Endodermal cell (in vitro differentiated cells): ENCODE measurements at regions not wholly inside any gene's neighbourhood (a gene's known extent, or its start where the extent isn't known, plus 50 kb on each side); places are given as distances from the start of the nearest gene placed in this dataset.

Experiments
- DNase-seq: peaks from one replicate; pipeline ENCODE4 v3.0.0-alpha.2; 2017
- H3K27ac ChIP-seq: 2 replicates; pipeline ENCODE4 v1.5.1; 2013; ENCODE audit warnings: mild to moderate bottlenecking, low read depth, low read length, moderate library complexity
- H3K27me3 ChIP-seq: 2 replicates; pipeline ENCODE4 v1.6.1; 2013; ENCODE audit warnings: mild to moderate bottlenecking, low read length, moderate library complexity; ENCODE audit not compliant: insufficient read depth, control insufficient read depth, poor library complexity, severe bottlenecking
- H3K36me3 ChIP-seq: 2 replicates; pipeline ENCODE4 v1.7.0; 2013; ENCODE audit warnings: mild to moderate bottlenecking, low read length, moderate library complexity; ENCODE audit not compliant: control insufficient read depth, insufficient read depth
- H3K4me1 ChIP-seq: one replicate; pipeline ENCODE4 v1.7.0; 2013; ENCODE audit warnings: low read length; ENCODE audit not compliant: control insufficient read depth, insufficient read depth
- H3K4me3 ChIP-seq: 2 replicates; pipeline ENCODE4 v1.5.1; 2013; ENCODE audit warnings: mild to moderate bottlenecking, low read length, moderate library complexity
- H3K9ac ChIP-seq: 2 replicates; pipeline ENCODE4 v1.6.1; 2013; ENCODE audit warnings: mild to moderate bottlenecking, low read length, moderate library complexity; ENCODE audit not compliant: poor library complexity, severe bottlenecking; ENCODE audit errors: extremely low read depth
- H3K9me3 ChIP-seq: 2 replicates; pipeline ENCODE4 v1.6.1; 2013; ENCODE audit warnings: mild to moderate bottlenecking, low read length, moderate library complexity; ENCODE audit not compliant: control insufficient read depth
- H3K27ac Mint-ChIP-seq: 2 replicates; pipeline ENCODE4 v1.8.0; 2020; ENCODE audit warnings: mixed read lengths
- H3K27me3 Mint-ChIP-seq: 2 replicates; pipeline ENCODE4 v1.8.0; 2021; ENCODE audit warnings: mild to moderate bottlenecking, mixed read lengths; ENCODE audit not compliant: insufficient read depth
- H3K36me3 Mint-ChIP-seq: 2 replicates; pipeline ENCODE4 v1.8.0; 2020; ENCODE audit warnings: low read depth, mixed read lengths
- H3K4me1 Mint-ChIP-seq: 2 replicates; pipeline ENCODE4 v1.8.0; 2020; ENCODE audit warnings: mixed read lengths
- H3K4me3 Mint-ChIP-seq: 2 replicates; pipeline ENCODE4 v1.8.0; 2020; ENCODE audit warnings: mild to moderate bottlenecking, moderate library complexity, mixed read lengths
- H3K9me3 Mint-ChIP-seq: 2 replicates; pipeline ENCODE4 v1.8.0; 2020; ENCODE audit warnings: mild to moderate bottlenecking, mixed read lengths
- WGBS, 2 experiments: methylation state at CpG; one replicate each; pipeline versions ENCODE4 v1.1.5 to v1.1.7; 2013; ENCODE audit warnings: missing lambda C conversion rate in 2 of 2, mixed read lengths in 1 of 2; ENCODE audit not compliant: insufficient coverage in 1 of 2, insufficient read length in 1 of 2; 5-methylcytosine and 5-hydroxymethylcytosine counted together
- TF ChIP-seq, protein P1 (sequence below): fragments of 200-600 bp; sonication (generic); conservative IDR thresholded peaks from 2 replicates; pipeline ENCODE4 v1.5.0; 2021; ENCODE audit warnings: antibody characterized with exemption, mild to moderate bottlenecking

DNA sequence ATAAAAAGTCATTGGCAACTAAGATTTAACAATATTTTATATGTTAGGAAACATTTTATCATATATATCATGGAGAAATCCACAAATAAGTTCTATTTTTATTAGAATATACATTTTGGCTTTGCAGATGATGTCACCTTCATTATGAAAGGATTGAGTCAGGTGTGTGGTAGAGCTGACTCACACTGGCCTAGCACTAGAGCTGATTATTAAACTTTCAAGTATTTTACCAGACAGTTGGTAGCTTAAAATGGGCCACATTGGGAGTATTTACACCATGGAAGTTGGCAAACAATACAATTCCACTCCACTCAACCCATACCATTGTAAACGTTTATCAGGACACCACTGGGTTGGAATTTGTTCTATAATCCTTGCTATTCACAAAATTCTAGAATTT, 1036.6 kb downstream of the TRHDE start:
- peaks cover 18% of the 10 kb centered on the region for H3K9me3 ChIP-seq
- TF ChIP-seq, protein P1, sequence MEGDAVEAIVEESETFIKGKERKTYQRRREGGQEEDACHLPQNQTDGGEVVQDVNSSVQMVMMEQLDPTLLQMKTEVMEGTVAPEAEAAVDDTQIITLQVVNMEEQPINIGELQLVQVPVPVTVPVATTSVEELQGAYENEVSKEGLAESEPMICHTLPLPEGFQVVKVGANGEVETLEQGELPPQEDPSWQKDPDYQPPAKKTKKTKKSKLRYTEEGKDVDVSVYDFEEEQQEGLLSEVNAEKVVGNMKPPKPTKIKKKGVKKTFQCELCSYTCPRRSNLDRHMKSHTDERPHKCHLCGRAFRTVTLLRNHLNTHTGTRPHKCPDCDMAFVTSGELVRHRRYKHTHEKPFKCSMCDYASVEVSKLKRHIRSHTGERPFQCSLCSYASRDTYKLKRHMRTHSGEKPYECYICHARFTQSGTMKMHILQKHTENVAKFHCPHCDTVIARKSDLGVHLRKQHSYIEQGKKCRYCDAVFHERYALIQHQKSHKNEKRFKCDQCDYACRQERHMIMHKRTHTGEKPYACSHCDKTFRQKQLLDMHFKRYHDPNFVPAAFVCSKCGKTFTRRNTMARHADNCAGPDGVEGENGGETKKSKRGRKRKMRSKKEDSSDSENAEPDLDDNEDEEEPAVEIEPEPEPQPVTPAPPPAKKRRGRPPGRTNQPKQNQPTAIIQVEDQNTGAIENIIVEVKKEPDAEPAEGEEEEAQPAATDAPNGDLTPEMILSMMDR: no peak
- no peak overlapping the region for H3K4me3 ChIP-seq
- peaks cover 13% of the 10 kb centered on the region for H3K9me3 Mint-ChIP-seq
- H3K36me3 Mint-ChIP-seq: no peaks in the 10 kb centered on the region
- H3K4me3 Mint-ChIP-seq: no peak overlapping the region
- no peak for DNase-seq
- H3K27ac ChIP-seq: no peak overlapping the region
- H3K4me1 ChIP-seq: no peaks in the 10 kb centered on the region
- no peak overlapping the region for H3K9ac ChIP-seq
- 85% methylated on average over 1 of the region's 1 CpG; no CpG with 5 or more reads in 1 of the 2 experiments for WGBS, 2 experiments
- no peaks in the 10 kb centered on the region for H3K27me3 ChIP-seq
- H3K27me3 Mint-ChIP-seq: no peaks in the 10 kb centered on the region
- no peaks in the 10 kb centered on the region for H3K4me1 Mint-ChIP-seq
- H3K36me3 ChIP-seq: no peaks in the 10 kb centered on the region
- H3K27ac Mint-ChIP-seq: no peak overlapping the region

DNA sequence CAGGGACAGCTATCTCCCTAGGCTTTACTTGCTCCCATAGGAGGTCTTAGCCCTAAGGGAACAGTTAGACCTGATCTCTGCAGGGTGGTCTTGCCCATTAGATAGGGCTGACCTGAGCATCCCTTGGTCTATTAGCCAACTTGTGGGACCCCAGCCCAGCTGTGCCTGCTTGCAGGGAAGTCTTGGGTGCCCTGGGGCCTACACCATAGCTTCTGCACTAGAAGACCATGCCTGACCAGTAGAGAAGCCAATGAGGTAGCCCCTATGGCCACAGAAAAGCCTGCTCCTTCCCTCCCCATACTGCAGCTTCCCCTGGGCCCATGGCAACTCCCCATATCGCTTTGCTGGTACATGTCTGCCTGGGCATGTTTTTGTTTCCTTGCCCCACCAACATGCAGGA, 1049.1 kb downstream of the TRHDE start:
- Mint-ChIP-seq H3K36me3 (peaks cover 4% of the 10 kb centered on the region), H3K4me3 (no peak overlapping the region), H3K9me3 (peaks cover 26% of the 10 kb centered on the region), H3K27ac (no peak overlapping the region), H3K27me3 (no peaks in the 10 kb centered on the region), H3K4me1 (no peaks in the 10 kb centered on the region)
- Histone ChIP-seq H3K9ac (no peak overlapping the region), H3K9me3 (peaks cover 45% of the 10 kb centered on the region), H3K4me1 (no peaks in the 10 kb centered on the region), H3K36me3 (no peaks in the 10 kb centered on the region), H3K27me3 (no peaks in the 10 kb centered on the region), H3K4me3 (no peak overlapping the region), H3K27ac (no peak overlapping the region)
- DNase-seq: no peak
- TF ChIP-seq, protein P1: no peak
- 97% methylated on average over 1 of the region's 1 CpG; no CpG with 5 or more reads in 1 of the 2 experiments for WGBS, 2 experiments

DNA sequence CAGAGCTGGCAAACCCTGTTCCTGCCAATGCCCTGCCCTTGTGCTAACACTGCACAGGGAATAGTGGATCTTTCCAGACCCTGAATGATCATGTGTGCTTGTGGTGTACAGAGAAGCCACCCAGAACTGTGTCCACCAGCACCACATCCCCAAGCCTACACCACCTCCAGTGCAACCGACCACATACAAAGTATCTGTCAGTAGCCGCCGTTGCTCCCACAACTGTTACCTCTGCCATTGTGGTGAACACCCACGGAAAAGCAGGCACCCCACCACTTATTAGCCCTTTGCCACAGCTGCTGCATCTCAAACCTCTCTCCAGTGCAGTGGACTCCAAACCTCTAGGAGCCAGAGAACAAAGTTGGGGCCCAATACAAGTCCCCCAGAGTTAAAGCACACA, 1049.6 kb downstream of the TRHDE start:
- Mint-ChIP-seq H3K27ac (no peak overlapping the region), H3K36me3 (peaks cover 4% of the 10 kb centered on the region), H3K27me3 (no peaks in the 10 kb centered on the region), H3K9me3 (peaks cover 29% of the 10 kb centered on the region), H3K4me1 (no peaks in the 10 kb centered on the region), H3K4me3 (no peak overlapping the region)
- no peak overlapping the region for H3K9ac ChIP-seq
- no peaks in the 10 kb centered on the region for H3K36me3 ChIP-seq
- WGBS, 2 experiments: 92% methylated on average over 4 of the region's 4 CpGs; no CpG with 5 or more reads in 1 of the 2 experiments
- no peaks in the 10 kb centered on the region for H3K4me1 ChIP-seq
- H3K27me3 ChIP-seq: no peaks in the 10 kb centered on the region
- no peak for DNase-seq
- no peak overlapping the region for H3K4me3 ChIP-seq
- TF ChIP-seq, protein P1: no peak
- peaks cover 45% of the 10 kb centered on the region for H3K9me3 ChIP-seq
- no peak overlapping the region for H3K27ac ChIP-seq
